DMS153 (cell line): ENCODE measurements at regions not wholly inside any gene's neighbourhood (a gene's known extent, or its start where the extent isn't known, plus 50 kb on each side); places are given as distances from the start of the nearest gene placed in this dataset.

Source experiments
- DNase-seq: peaks from one replicate; lab custom pipeline; 2025; lab: John Stamatoyannopoulos, UW

DNA sequence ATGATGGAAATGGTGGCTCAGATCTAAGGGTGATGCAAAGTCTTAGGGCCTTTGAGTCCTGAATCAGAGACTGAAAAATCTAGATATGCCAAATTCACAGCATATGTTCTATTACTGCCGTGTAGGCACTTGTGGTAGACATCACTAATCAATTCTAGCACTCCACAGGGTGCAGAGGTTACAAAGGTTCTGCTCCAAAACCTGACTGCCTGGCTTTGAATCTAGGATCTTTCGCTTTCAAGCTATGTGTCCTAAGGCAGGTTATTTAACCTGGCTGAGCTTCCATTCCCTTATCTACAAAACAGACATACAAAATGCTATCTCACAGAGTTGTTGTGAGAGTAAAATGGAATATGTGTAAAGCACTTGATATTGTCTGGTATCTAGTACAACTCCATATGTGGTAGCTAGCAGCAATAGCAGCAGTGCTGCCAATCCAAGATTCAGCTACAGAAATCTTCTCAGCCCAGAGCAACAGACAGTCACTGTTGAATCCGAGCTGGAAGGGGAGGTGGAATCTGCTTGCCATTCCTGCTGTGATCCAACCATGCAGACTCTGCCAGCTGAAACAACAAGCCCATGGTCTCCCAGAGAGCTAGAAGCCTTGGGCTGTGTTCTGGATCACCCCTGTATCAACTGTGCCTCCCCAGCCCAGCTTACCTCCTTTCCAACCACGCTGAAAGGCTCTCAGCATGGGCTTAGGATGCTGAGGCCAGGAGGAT is 206.9 kb downstream of the TFAP2C start:
- DNase-seq, result no peak

DNA sequence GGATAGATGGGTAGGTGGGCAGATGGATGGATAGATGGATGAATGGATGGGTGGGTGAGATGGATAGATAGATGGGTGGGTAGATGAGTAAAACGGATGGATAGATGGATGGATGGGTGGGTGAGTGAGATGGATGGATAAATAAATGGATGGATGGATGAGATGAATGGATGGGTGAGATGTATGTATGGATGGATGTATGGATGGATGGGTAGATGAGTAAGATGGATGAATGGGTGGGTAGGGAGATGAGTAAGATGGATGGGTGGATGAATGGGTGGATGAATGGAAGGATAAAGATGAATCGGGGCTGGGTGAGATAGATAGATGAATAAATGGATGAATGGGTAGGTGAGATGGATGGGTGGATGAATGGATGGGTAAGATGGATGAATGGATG is 210.1 kb downstream of the TFAP2C start:
- no peak for DNase-seq

- no peak for DNase-seq
These were observed 210.7 kb downstream of the TFAP2C start for GRCh38 chr20:56839786-56840185.

DNA sequence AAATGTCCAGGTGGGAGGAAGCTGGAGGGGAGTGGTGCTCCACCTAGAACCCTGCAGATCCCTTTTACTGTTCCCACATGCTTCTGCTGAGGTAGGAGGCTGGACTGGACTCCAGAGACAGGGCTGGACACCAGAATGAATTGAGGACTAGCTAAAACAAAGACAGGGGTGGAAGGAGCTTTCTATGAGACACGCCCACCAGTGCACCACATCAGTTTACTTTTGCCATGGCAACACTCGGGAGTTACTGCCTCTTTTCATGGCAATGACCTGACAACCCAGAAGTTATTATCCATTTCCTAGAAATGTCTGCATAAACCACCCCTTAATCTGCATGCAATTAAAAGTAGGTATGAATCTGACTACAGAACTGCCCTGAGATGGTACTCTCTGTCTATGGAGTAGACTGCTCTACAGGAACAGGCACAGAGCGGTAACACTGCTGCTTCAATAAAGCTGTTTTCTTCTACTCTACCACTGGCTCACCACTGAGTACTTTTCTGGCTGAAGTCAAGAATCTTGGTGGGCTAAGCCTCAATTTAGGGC is 211.7 kb downstream of the TFAP2C start:
- DNase-seq, result no peak

- no peak for DNase-seq
These were observed 212.3 kb downstream of the TFAP2C start for GRCh38 chr20:56841346-56841908.

- DNase-seq, result no peak
These were observed 212.9 kb downstream of the TFAP2C start for GRCh38 chr20:56842056-56842455.

- DNase-seq, result no peak
These were observed 214.3 kb downstream of the TFAP2C start for GRCh38 chr20:56843386-56843785.

DNA sequence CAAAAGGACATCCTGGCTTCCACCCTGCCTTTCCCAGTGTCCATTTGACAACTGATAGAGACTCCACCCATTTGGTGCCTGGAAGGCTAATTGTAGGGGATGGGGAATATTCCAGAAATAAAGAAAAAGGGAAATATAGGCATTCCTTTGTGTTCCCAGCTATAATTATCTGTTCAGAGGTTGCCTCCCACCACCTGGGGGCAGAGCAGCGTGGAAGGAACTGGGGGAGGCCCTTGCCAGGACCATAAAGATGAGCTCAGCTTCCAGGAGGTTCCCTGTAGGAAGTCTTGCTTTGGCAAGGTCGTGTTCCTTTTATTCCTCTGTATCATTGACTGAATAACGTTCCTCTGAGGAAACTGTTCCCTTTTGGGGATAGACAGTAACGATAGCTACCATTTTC is 214.7 kb downstream of the TFAP2C start:
- DNase-seq, result no peak

- no peak for DNase-seq
These were observed 216.5 kb downstream of the TFAP2C start for GRCh38 chr20:56845546-56846086.

DNA sequence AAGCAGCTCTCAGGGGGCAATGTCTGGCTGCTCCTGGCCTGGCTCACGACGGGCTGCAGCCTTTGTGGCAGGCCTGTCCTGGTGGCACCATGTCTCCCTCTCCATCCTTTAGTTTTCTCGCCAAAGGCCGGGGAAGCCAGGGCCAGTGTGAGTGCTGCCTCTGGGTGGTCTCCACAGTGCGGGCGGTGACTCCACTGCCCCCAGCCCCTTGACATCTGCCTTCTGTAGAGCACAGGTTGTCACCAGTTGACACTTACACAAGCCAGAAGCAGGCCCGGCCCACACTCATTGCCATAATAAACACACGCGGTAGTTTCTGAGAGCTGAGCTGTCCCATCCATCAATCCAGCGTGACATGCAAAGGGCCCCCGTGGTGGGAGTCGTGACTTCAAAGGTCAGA is 219.5 kb downstream of the TFAP2C start:
- no peak for DNase-seq

DNA sequence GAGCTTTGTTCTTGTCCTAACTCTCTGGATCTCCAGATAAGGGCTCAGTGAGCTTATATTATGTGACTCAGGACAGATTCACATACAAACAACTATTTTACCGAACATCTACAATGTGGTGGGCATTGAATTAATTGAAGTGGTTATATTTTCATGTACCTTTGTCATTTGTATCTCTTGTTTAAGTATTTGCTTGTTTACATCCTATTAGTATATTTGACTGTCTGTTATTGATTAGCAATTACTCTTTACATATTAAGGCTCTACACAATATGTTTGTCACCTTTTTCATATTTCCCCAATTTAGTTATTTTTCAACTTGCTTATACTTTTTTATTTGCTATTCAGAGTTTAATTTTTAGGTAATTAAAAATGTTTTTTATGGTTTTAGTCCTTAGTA is 222.4 kb downstream of the TFAP2C start:
- DNase-seq, result no peak

- DNase-seq, result no peak
These were observed 226.6 kb downstream of the TFAP2C start for GRCh38 chr20:56855708-56856107.

DNA sequence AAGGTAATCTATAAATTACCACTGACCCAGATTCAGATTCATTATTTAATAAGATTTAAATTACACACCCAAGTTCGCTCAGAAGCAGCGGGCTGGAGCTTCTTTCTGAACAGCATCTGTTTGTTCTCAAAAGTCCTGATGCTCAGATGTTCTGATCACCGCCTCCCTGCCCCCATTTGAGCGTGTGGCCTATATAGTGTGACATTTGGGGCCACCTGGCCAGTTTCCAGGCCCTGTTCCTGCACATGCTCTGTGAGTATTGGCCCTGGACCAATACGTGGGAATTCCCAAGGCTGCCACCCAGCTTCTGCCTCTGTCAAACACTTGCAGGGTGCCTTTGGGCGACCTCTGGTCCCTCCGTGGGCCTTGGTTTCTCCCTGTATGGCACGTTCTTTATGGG is 228.8 kb downstream of the TFAP2C start:
- no peak for DNase-seq

- no peak for DNase-seq
These were observed 230.1 kb downstream of the TFAP2C start for GRCh38 chr20:56859039-56859800.

- no peak for DNase-seq
These were observed 230.7 kb downstream of the TFAP2C start for GRCh38 chr20:56859801-56860261.

- no peak for DNase-seq
These were observed 231.3 kb downstream of the TFAP2C start for GRCh38 chr20:56860413-56860812.

GRCh38 chr20:56861590-56861989 is 232.5 kb downstream of the TFAP2C start:
- DNase-seq, result no peak

GRCh38 chr20:56865055-56865454 is 235.9 kb downstream of the TFAP2C start:
- no peak for DNase-seq

DNA sequence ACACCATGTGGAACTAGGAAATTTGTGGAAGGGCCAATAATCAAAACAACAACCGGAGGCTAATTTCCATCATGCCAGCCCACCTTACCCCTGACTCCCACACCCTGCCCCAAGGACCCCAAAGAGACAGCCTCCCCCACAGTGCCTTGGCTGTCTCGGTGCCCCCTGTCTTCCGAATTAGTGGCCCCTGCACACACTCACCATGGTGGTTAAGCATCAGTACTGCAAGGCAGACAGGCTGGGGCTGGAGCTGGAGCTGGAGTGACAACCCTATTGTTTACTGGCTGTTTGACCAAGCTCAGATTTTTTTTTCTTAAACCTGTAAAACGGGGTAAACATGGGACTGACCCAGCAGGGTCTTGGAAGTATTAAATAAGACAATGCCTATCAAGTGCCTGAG is 238.0 kb downstream of the TFAP2C start:
- DNase-seq, result no peak

DNA sequence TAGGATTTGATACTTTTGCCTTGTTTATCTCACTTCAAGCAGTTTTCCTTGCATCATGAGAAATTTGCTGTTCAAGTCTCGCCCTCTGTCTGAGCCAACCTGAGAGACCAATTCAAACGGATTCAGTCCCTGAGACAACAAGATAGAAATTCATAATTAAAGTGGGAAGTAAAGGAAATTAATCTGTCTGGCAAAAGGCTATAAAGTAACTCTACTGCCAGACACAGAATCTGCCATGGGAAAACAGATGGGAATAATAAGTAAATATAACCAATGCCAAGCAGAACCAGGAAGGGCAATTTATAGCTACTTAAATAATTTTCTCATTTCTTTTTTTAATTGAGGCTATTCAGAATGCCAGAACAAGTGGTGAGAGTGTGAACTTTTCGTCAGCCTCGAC is 239.6 kb downstream of the TFAP2C start:
- DNase-seq, result no peak

GRCh38 chr20:56870271-56870670 is 241.2 kb downstream of the TFAP2C start:
- no peak for DNase-seq

DNA sequence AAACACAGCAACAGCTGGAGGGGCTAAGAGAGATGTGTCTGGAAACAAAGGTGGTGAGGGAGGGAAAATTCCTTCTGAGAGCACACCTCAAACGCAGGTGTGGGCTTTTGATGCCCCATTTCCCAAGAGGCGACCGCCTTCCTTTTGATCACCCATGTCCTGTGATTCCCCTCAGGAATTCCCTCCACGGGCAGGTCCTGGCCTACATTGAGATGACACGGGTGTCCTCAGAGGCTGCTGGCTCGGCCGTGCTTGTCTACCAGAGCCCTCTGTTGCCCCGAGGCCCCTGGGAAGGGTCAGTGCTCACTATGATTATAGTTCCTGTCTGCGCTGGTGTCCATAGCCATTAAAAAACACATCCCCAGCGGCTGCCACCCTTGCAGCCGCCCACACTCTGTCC is 242.6 kb downstream of the TFAP2C start:
- no peak for DNase-seq
